Activated CD4-positive, alpha-beta T cell treated with anti-CD3 and anti-CD28 coated beads, Interleukin-2, amount 10 ng/mL, durations not matched to agents 7 days and 5 days (primary cell): ENCODE measurements at regions not wholly inside any gene's neighbourhood (a gene's known extent, or its start where the extent isn't known, plus 50 kb on each side); places are given as distances from the start of the nearest gene placed in this dataset.
"Not testable (repeated sequence)": the region's sequence is repeated elsewhere in the genome, so short reads cannot be mapped to it uniquely, and the experiment has no call there.

ENCODE experiments used
- CTCF ChIA-PET: fragments of 350-600 bp; sonication (Branson Sonifier 250); formaldehyde crosslinking; loops from one replicate; lab custom pipeline; 2021; ENCODE audit warnings: antibody characterized with exemption; lab: Charles Lee
- POLR2A ChIA-PET: fragments of 350-600 bp; sonication (Branson Sonifier 250); formaldehyde crosslinking; loops from one replicate; lab custom pipeline; 2021; ENCODE audit warnings: antibody characterized with exemption; lab: Charles Lee
- DNase-seq: peaks from one replicate; pipeline ENCODE4 v3.0.0-alpha.2; 2020
- H3K27ac Mint-ChIP-seq: one replicate; pipeline ENCODE4 v1.8.0; 2021; ENCODE audit warnings: mild to moderate bottlenecking, moderate library complexity, mixed read lengths
- H3K27me3 Mint-ChIP-seq: one replicate; pipeline ENCODE4 v1.8.0; 2021; ENCODE audit warnings: mixed read lengths
- H3K36me3 Mint-ChIP-seq: one replicate; pipeline ENCODE4 v1.8.0; 2021; ENCODE audit warnings: low read depth, mixed read lengths
- H3K4me1 Mint-ChIP-seq: one replicate; pipeline ENCODE4 v1.8.0; 2021; ENCODE audit warnings: mixed read lengths
- H3K4me3 Mint-ChIP-seq: one replicate; pipeline ENCODE4 v1.8.0; 2021; ENCODE audit warnings: mild to moderate bottlenecking, moderate library complexity, mixed read lengths
- H3K9me3 Mint-ChIP-seq: one replicate; pipeline ENCODE4 v1.8.0; 2021; ENCODE audit warnings: mixed read lengths

DNA sequence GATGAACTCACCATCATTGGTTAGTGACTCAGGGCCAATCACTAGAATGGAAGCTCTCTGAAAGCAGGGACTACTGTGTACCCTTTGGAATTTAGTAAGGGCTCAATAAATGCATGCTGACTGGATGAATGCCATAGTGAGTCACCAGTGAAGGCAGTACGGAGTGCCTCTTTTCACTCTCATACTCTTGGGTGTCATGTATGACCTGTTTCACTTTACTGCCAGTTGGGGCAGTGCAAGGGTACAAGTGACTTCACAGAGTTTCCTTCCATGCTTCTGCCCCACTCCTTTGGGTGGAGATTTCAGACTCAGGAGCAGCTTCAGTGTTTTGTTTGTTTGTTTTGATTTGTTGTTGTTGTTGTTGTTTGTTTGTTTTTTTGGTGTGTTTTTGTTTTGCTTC, 57.7 kb downstream of the SOX3 start:
- no peak overlapping the region for H3K27ac Mint-ChIP-seq
- no peak overlapping the region for H3K4me3 Mint-ChIP-seq
- no peak for DNase-seq
- no peaks in the 10 kb centered on the region for H3K36me3 Mint-ChIP-seq
- no peaks in the 10 kb centered on the region for H3K4me1 Mint-ChIP-seq
- ChIA-PET POLR2A (no interaction called here), CTCF (no interaction called here)
- no peaks in the 10 kb centered on the region for H3K27me3 Mint-ChIP-seq
- H3K9me3 Mint-ChIP-seq, result no peaks in the 10 kb centered on the region

GRCh38 chrX:140440876-140441275, 64.0 kb downstream of the SOX3 start:
- ChIA-PET CTCF (no interaction called here), POLR2A (no interaction called here)
- Mint-ChIP-seq H3K4me3 (no peak overlapping the region), H3K27ac (no peak overlapping the region), H3K27me3 (peaks cover 6% of the 10 kb centered on the region), H3K9me3 (no peaks in the 10 kb centered on the region), H3K4me1 (no peaks in the 10 kb centered on the region), H3K36me3 (no peaks in the 10 kb centered on the region)
- no peak for DNase-seq

GRCh38 chrX:140439476-140439875, 65.4 kb downstream of the SOX3 start:
- H3K27ac Mint-ChIP-seq, result no peak overlapping the region
- CTCF ChIA-PET, result no interaction called here

GRCh38 chrX:140434347-140434746, 70.5 kb downstream of the SOX3 start:
- no peak overlapping the region for H3K27ac Mint-ChIP-seq
- DNase-seq, result no peak
- ChIA-PET CTCF (no interaction called here), POLR2A (no interaction called here)
- H3K4me3 Mint-ChIP-seq, result no peak overlapping the region
- no peaks in the 10 kb centered on the region for H3K36me3 Mint-ChIP-seq
- no peaks in the 10 kb centered on the region for H3K9me3 Mint-ChIP-seq
- H3K4me1 Mint-ChIP-seq, result no peaks in the 10 kb centered on the region
- no peaks in the 10 kb centered on the region for H3K27me3 Mint-ChIP-seq

More at GRCh38 chrX:140439476-140439875, 65.4 kb downstream of the SOX3 start:
- H3K4me3 Mint-ChIP-seq, result no peak overlapping the region
- no peaks in the 10 kb centered on the region for H3K36me3 Mint-ChIP-seq
- peaks cover 6% of the 10 kb centered on the region for H3K27me3 Mint-ChIP-seq
- DNase-seq, result no peak
- no peaks in the 10 kb centered on the region for H3K9me3 Mint-ChIP-seq
- no peaks in the 10 kb centered on the region for H3K4me1 Mint-ChIP-seq
- POLR2A ChIA-PET, result no interaction called here

GRCh38 chrX:140433582-140433981, 71.3 kb downstream of the SOX3 start:
- H3K36me3 Mint-ChIP-seq, result no peaks in the 10 kb centered on the region
- no peaks in the 10 kb centered on the region for H3K27me3 Mint-ChIP-seq
- ChIA-PET CTCF (no interaction called here), POLR2A (no interaction called here)
- DNase-seq, result no peak
- no peaks in the 10 kb centered on the region for H3K4me1 Mint-ChIP-seq
- H3K9me3 Mint-ChIP-seq, result no peaks in the 10 kb centered on the region
- no peak overlapping the region for H3K27ac Mint-ChIP-seq
- H3K4me3 Mint-ChIP-seq, result no peak overlapping the region

DNA sequence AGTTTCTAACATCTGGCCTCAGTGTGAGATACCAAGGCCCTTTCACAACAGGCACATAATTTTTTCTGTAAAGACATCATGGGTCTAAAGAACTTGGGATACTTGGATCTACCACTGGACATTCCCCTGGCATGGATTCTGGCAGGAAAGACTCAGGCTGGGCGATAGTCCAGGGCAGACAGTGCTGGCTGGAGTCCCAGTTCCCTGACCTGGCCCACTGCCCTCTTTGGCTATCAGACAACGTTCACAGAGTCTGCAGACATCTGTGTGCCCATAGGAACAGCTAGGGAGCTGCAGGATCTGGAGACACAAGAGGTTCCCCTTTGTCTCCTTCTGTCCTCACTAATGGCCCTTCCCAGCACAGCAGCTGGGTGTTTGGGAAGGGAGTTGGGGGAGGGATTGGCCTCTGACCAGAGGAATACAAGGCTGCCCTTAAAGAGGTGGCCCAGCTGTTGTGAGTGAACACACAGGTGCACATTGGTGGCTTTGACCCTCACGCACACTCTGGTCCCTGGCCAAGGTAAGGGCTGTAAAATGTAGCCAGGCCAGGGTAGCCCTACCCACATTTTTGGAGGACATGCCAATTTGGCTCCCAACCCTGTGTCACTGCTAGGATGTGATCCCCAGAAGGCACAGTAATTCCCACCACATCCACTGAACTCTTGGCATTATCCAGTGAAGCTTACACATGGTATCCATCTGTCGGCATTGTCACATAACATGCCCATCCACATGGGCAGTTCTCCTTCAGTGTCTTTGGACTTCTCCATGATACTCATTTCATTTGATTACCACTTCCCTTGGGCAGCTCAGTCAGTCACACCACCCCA, 72.3 kb downstream of the SOX3 start:
- POLR2A ChIA-PET, result no interaction called here
- Mint-ChIP-seq H3K4me3 (no peak overlapping the region), H3K9me3 (no peaks in the 10 kb centered on the region), H3K36me3 (no peaks in the 10 kb centered on the region), H3K27ac (no peak overlapping the region), H3K27me3 (no peaks in the 10 kb centered on the region), H3K4me1 (no peaks in the 10 kb centered on the region)
- CTCF ChIA-PET, result no interaction called here
- DNase-seq, result no peak

GRCh38 chrX:140431521-140431920, 73.3 kb downstream of the SOX3 start:
- H3K27ac Mint-ChIP-seq, result no peak overlapping the region
- no peaks in the 10 kb centered on the region for H3K36me3 Mint-ChIP-seq
- H3K4me1 Mint-ChIP-seq, result no peaks in the 10 kb centered on the region
- ChIA-PET CTCF (no interaction called here), POLR2A (no interaction called here)
- DNase-seq, result no peak
- no peaks in the 10 kb centered on the region for H3K9me3 Mint-ChIP-seq
- H3K4me3 Mint-ChIP-seq, result no peak overlapping the region
- H3K27me3 Mint-ChIP-seq, result no peaks in the 10 kb centered on the region

DNA sequence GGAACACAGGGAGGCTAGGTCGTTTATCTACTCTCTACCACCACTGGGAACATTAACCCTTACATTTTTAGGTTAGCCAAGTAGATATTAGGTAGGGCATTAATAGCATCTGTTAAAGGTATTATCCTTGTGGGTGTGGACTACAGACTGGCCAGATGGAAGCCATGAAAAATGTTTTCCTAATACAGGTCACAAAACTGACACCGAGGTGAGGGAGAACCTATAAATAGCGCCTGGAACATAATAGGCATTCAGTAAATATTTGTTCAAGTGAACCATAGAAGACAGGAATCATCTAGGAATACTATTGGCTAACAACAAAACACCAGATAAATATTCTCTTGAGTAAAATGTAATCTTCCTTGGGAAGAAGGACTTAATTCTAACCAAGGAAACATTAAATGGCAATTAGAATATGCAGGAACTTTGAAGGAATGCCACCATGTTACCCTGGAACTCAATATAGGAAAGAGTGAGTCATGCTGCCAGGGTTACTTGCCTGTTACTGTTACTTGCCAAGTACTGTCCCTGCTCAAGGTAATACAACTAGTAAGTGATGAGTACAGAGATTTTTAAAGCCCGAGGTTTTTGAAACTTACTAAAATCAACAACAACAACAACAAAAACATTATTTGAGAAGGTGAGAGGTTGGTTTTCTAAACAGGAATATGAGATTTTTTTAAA, 79.0 kb downstream of the SOX3 start:
- CTCF ChIA-PET, result no interaction called here
- H3K4me3 Mint-ChIP-seq, result no peak overlapping the region
- POLR2A ChIA-PET, result no interaction called here
- no peaks in the 10 kb centered on the region for H3K36me3 Mint-ChIP-seq
- no peaks in the 10 kb centered on the region for H3K4me1 Mint-ChIP-seq
- no peak for DNase-seq
- H3K9me3 Mint-ChIP-seq, result no peaks in the 10 kb centered on the region
- H3K27ac Mint-ChIP-seq, result no peak overlapping the region
- H3K27me3 Mint-ChIP-seq, result no peaks in the 10 kb centered on the region

GRCh38 chrX:140422501-140422900, 82.4 kb downstream of the SOX3 start:
- Mint-ChIP-seq H3K27ac (no peak overlapping the region), H3K4me1 (no peaks in the 10 kb centered on the region), H3K27me3 (no peaks in the 10 kb centered on the region), H3K9me3 (no peaks in the 10 kb centered on the region), H3K4me3 (no peak overlapping the region), H3K36me3 (no peaks in the 10 kb centered on the region)
- ChIA-PET CTCF (no interaction called here), POLR2A (no interaction called here)
- no peak for DNase-seq

- POLR2A ChIA-PET, H3K9me3 Mint-ChIP-seq, DNase-seq, H3K36me3 Mint-ChIP-seq, H3K4me1 Mint-ChIP-seq, H3K27me3 Mint-ChIP-seq, H3K4me3 Mint-ChIP-seq, CTCF ChIA-PET, H3K27ac Mint-ChIP-seq: not testable (repeated sequence)
Measured at GRCh38 chrX:140402131-140402530, 102.7 kb downstream of the SOX3 start.

GRCh38 chrX:140396326-140396725, 108.5 kb downstream of the SOX3 start:
- CTCF ChIA-PET, DNase-seq, H3K9me3 Mint-ChIP-seq, H3K36me3 Mint-ChIP-seq, H3K4me1 Mint-ChIP-seq, H3K4me3 Mint-ChIP-seq, H3K27ac Mint-ChIP-seq, H3K27me3 Mint-ChIP-seq, POLR2A ChIA-PET: not testable (repeated sequence)

- H3K27ac Mint-ChIP-seq, result no peak overlapping the region
- CTCF ChIA-PET, result no interaction called here
- no peaks in the 10 kb centered on the region for H3K9me3 Mint-ChIP-seq
- POLR2A ChIA-PET, result no interaction called here
- no peak overlapping the region for H3K4me3 Mint-ChIP-seq
- no peak for DNase-seq
- no peaks in the 10 kb centered on the region for H3K27me3 Mint-ChIP-seq
- no peaks in the 10 kb centered on the region for H3K36me3 Mint-ChIP-seq
- H3K4me1 Mint-ChIP-seq, result no peaks in the 10 kb centered on the region
Measured at GRCh38 chrX:140393507-140393906, 111.4 kb downstream of the SOX3 start.

GRCh38 chrX:140391313-140391712, 113.6 kb downstream of the SOX3 start:
- ChIA-PET POLR2A (no interaction called here), CTCF (no interaction called here)
- no peak for DNase-seq
- no peaks in the 10 kb centered on the region for H3K9me3 Mint-ChIP-seq
- H3K4me3 Mint-ChIP-seq, result no peak overlapping the region
- no peaks in the 10 kb centered on the region for H3K27me3 Mint-ChIP-seq
- no peaks in the 10 kb centered on the region for H3K36me3 Mint-ChIP-seq
- no peaks in the 10 kb centered on the region for H3K4me1 Mint-ChIP-seq
- H3K27ac Mint-ChIP-seq, result no peak overlapping the region
